Activated CD4-positive, alpha-beta T cell treated with anti-CD3 and anti-CD28 coated beads, Interleukin-2, Interleukin-6, amounts not matched to agents 100 ng/mL and 50 ng/mL, durations not matched to agents 16 hours and 8 hours (primary cell): ENCODE measurements at regions not wholly inside any gene's neighbourhood (a gene's known extent, or its start where the extent isn't known, plus 50 kb on each side); places are given as distances from the start of the nearest gene placed in this dataset.

Experiments
- DNase-seq: peaks from one replicate; pipeline ENCODE4 v3.0.0-alpha.2; 2020

DNA sequence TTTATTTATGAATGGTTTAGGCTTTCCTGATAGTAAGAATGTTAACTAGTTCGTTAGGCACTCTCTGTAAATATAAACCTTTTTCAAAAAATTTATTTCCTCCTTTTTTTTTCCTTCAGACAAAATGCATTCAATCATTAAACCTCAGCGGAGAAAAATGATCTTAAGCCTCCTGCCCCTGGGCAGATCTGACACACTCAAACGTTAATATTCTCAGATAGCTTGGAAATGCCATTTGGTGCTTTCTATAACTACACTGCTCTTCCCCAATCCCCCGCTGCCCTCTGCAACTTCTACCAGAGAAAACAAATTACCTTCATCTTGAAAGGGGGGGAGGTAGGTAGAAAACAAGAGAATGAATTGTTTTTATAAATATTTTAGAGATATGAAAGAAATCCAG is 521.2 kb downstream of the MED13L start:
- DNase-seq, result no peak

DNA sequence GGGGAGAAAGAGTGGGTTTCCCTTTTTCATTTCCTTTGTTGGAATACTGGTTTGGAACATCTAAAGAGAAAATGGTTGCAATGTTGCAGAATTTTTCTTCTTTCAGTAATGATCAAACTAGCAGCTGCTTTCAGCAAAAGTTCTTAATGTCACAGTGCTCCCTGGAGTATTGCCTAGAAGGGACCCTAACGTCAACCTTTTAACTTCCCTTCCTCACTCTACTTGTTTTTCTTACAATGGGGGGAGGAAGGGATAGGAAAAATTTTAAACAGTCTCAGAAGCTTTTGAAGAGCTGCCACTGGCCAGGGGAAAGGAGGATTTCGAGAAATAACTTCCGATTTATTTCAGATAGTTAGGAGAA is 521.8 kb downstream of the MED13L start:
- DNase-seq, result no peak

DNA sequence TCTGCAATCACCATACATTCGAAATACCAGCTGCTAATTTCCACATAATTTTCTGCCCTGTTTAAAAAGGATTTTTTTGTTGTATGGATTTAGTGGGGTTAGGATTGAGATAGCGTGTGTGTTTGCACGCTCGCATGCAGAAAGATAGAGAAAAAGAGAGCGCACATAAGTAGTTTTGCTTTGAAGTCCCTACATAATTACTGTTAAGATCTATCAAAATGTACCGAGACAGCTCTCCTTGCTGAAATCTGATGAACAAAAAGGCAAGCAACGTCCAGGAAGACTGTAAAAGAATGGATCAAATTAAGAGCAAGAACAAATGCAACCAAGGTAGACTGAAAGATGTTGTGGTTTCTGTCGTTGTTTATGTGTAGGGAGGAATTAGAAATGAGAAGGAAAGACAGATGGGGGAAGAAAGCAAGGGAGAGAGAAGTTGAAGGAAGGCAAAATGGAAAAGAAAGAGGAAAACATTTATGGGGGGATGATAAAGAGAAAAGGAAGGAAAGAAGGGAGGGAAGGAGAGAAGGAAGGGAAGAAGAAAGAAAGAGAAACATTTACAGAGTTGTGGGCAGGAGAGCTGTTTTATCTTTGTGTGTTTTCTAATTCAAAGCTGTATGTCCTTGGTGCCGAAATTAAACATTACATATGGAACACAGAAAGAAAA is 522.3 kb downstream of the MED13L start:
- DNase-seq, result no peak

DNA sequence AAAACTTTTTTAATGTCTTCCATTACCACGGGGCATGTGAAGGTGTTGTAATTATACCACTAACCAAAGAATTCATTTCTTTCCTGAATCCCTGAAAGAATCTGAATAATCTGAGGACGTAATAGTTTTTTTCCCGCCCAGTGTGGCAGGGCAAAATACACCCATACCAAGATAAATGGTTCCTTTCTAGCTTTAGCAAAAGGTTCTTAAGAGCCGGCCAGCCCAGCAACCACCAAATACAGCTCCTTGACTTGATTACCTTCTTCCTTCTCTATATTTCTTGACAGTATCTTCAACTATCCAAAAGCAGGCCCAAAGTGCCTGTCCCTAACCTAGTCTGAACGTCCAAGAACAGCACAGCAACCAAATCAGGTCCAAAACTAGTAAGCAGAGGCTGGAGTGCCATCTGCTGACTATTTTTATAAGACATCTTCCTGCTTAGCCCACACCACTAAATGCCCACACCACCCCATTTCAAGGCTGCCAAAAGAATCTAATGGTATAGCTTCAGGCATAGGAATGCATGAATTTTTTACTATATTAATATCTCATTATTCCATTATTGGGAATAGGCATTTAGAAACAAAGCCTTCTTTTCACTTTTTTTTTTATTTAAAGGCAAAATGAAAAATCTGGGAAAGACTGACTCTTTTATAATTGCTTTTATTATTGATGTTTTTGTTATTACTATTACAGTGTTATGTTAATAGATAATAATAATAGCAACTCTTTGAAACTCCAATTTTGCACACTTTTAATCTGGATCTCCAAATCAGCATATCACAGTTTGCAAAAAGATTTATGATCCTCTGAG is 524.4 kb downstream of the MED13L start:
- DNase-seq, result peak; percentile 33

DNA sequence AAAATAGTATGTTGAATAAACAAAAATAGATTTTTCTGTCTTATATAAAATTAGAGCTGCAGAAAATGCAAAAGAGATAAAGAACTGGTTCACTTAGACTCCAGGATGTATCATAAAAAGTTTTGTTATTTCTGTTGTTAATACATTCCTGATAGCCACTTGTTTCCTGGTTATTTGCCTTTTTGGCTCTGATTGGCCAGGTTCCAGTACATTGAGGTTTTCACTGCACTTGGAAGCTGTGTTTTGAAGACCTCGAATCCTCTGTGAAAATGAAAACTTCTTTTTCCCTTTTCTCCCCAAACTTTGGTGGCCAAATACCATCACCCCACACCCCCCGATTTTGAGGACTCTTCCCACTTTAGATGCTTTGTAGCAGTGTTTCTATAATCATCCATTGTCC is 525.3 kb downstream of the MED13L start:
- no peak for DNase-seq

DNA sequence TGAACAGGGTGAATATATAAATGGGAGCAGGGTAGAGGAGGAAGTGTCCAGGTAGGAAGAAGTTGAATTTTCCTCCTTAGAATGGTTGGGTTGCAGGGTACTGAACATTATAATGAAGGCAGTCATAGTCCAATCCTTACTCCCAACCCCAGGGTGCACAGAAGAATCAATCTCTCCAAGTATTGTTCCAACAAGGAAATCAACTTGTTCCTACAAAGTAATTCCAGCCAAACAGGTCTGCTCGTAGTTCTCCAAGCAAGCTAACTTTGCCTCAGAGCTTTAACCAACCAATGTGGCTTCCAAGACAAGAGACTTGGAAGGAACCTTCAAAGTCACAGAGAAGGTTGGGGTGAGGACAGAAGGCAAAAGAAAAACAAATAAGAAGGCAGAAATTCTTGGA is 527.2 kb downstream of the MED13L start:
- no peak for DNase-seq

DNA sequence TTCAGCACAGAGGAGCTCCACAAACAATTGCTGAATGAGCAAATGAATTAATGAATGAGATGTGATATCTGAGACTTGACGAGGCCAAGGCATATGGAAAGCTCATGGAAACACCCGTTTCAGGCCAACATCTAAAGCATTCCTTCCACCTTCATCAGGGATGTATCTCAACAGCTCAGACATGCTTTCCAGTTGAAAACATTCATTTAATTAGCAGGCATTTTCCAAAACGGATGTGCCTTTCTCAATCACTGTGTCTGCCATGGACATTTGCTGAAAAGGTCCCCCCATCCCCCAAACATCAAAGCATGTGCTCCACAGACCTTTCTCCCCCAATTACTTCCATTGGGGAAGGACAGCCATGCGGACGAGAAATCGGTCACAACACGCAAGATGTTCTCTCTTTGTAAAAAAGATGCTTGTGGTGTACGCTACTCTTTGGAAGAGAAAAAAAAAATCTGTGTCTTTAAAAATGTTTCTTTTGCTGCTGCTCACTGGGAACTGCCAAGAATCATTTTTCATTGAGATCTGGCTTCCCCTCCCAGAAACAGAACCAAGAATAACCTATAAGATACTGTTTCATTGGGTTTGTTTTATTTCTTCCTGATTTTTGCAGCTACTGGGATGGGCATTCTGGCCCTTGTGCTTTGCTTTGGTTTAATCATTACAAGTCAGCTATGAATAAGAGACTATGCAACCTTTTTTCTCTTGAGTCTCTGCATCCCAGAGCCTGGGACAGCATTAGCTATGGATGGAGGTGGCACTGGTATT is 528.2 kb downstream of the MED13L start:
- DNase-seq, result no peak

DNA sequence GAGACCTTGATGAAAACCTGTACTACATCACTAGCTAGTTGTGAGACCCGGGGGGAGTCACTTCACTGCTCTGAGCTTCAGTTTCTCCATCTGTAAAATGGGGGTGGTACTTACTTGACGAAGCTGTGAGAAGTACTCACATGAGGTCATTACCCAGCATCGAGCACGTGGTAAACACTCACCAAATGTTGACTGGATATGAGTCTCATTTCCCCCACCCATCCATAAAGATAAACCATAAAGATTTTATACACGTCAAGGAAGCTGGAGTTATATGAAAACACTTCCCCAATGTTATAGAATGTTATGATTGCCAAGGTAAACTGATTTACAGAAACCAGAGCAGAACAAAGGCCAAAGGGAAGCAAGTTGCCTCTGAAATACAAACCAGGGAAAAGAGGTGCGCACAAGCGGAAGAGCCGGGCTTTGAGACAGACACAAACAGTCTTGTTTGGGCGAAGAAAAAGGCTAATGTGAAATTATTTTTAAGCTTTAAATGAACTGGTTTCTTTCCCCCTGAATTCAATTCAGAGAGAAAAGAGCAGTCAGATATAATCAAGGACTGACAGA is 536.8 kb downstream of the MED13L start:
- no peak for DNase-seq

DNA sequence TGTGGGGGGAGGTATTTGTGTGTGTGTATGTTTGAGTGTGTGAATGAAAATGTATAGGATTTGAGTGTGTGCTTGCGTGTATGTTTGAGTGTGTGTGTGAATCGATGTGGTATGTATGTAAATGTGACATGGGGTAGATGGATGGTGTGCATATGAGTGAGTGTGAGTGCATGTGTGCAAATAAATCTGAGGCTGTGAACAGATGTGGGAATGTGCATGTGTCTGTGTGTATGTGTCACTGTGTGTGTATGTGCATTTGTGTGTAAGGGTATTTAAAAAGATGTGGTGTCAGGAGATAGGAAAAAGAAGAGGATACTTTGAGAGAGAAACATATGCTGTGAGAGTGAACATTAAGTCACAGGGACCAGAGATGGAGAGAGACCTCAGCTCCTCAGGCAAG is 539.6 kb downstream of the MED13L start:
- DNase-seq, result no peak

DNA sequence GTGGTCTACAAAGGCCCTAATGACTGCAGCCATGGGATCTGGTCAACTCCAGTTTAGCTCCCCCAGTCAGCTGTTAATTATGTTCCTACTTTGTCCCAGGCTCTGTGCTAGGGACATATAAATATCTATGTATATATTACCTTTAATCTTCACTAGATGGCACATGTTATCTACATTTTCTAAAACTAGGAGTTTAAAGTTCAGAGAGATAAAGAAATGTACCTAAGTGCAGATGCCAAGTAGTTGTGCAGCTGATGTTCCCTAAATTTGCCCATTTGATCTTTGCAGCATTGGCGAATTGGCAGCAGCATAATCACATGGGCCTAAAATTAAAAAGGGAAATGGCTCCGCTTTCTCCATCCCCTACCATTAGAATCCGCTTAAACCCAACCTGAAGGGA is 541.1 kb downstream of the MED13L start:
- DNase-seq, result no peak

DNA sequence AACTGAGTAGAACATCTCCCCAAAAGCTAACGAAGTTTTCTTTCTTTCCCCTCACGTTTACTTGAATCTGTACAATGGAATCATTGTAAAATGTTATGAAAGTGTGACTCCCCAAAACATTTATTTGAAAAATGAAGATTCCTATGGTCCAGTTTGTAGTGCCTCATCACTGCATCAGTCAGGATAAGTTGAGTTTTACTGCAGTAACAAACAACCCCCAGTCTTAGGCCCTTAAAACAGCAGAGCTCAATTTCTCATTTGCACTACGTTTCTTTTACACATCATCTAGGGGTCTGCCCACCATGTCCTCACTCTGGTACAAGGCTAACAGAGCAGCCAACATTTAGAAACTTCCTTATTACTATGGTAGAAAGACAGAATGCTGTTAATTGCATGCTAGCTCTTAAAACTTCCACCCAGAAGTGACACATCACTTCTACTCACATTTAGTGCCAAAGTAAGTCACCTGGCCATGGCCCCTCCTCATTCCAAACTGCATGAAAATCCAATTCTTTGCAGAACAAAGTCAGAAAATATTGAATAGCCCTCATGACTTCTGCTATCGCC is 546.4 kb downstream of the MED13L start:
- DNase-seq, result no peak

DNA sequence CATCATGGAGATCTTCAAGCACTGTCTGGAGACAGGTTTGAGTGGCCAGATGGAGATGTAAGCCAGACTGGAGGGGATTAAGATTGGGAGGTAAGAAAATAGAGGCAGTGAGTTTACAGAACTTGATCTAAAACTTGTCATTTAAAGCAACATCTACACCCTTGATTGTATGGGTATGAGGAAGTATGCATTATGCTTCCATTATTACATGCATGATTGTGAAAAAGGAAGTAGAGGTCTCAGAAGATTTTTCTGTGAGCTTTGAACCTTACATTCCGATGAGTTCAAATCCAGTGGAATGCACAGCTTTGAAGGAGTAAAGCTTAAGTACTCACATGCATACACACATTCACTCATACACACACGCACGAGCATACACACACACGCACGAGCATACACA is 550.8 kb downstream of the MED13L start:
- DNase-seq, result no peak

DNA sequence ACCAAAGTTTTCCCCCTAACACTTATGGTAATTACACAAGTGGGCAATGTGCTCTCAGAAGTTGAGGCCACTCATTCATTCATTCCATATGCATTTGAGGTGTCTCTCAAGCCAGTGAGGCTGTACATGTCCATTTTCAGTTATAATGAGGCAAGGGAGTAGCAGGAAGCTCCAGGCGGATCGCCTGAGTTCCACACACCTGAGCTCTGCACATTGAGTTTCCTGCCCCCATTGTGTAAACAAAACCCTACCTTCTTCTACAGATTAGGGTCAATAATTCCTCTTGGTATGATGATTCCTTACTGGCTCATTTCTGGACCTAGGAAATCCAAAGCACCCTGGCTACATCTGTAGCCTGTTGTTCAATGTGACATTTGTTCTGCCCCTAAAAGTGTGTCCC is 555.3 kb downstream of the MED13L start:
- no peak for DNase-seq

DNA sequence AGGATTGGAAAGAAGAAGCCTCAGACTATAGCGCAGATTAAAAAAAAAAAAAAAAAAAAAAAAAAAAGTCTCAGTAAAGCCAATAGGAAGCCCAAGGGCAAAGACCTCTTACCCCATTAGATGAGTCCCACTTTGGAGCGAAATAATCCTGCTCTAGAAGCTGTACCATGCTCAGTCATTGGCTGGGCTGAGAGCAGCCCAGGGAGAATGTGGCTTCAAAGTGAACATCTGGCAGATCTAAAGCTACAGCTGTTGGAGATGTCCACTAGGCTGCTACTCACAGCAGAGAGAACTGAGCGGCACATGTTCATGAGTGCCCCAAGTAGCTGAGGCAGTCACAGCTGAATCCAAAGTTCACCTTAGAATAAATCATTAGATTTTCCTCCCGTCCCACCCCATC is 560.9 kb downstream of the MED13L start:
- no peak for DNase-seq

DNA sequence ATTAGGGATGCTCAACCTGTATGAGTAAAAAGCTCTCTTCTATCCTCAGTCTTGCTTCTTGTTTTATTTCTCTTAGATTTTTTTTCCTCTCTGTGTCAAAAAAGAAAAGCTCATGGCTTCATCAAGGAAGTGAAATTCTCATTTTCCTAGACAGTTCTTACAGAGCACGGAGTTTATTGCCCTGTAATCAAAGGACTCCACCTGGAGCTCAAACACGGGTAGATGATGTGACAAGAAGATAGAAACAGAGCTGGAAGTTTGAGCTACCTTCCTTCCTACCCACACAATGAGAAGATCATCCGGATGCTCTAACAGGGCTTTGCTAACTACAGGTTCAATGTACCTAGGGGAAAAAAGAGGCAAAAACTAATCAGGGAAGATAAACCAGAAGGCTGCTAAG is 564.8 kb downstream of the MED13L start:
- DNase-seq, result no peak

DNA sequence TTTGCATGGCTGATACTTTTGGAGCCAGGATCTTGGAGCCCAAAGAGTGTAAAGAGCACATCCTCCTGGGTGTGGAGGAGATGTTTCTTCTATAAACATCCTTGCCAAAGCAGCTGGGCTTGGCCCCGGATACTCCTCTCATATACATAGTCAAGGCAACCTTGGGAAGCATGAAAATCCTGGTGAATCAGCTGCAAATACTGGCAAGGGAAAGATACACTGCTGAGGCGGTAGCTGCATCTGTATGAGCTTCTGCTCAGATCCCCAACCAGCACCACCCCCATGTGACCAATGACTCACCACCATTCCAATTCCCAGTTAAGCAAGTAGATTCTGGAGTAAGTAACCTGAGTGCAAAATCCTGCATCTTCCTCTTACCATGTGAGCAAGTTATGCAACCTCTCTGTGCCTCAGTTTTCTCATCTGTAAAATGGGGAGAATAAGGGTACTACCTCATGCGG is 567.4 kb downstream of the MED13L start:
- no peak for DNase-seq

DNA sequence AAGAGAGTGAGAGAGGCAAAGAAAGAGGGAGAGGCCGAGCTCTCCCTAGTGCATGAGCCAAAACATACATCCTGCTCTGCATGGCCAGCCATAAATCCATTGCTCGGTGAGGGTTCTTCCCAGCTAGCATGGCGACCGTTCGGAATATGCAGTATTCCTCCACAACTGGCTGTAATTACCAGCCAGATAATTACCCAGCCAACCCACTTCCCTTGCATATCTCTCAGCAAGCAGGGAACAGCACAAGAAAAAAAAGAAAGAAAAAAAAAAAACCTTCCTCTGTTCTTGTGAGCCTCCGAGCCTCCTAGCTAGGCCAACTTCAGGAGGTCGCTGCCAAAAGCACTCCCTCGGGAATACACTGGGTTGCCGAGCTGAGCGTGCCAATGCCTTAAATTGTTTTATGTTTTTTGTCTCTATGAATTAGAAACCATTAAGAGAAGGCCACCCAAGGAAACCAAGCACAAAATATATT is 567.9 kb downstream of the MED13L start:
- DNase-seq, result no peak

DNA sequence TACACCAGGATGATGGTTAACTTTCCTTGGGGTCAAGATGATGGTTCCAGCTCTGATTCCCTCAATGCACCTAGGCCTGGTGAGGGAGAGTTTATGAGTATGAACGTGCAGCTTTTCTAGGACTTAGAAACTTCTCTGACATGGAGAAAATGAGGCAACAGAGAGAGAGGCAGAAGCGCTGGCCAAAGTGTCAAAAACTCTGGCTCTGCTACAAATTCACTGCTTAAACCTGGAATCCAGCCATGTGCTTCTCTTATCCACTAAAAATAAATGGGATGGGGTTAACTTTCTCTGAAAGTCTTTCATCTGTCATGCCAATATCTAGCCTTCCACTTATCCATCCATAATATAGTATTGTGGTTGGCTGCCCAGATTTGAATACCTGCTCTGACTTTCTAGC is 568.7 kb downstream of the MED13L start:
- no peak for DNase-seq

DNA sequence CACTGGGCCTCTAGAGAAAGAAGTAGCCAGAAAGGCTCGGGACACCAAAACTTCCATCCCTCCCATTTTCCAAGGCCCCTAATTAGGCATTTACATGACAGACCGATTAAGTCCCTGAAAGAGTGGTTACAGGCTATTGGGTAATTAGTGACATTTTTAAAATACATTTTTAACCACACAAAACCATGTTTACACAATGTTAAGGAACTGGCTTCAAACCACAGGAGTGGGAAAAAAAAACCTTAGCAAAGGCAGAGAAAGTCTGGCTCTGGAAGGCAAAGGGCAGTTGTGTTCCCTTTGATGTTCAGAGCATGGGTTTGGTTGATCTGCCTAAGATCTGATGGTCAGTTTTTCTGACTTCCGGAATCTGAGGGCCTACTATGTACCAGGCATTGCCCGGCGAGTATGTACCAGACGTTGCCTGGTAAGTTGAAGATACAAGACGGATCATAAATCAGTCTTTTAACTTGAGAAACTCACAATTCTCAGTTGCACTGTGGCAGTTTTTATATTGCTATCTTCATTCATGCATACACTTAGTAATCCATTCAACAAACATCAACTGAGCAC is 576.5 kb downstream of the MED13L start:
- no peak for DNase-seq

DNA sequence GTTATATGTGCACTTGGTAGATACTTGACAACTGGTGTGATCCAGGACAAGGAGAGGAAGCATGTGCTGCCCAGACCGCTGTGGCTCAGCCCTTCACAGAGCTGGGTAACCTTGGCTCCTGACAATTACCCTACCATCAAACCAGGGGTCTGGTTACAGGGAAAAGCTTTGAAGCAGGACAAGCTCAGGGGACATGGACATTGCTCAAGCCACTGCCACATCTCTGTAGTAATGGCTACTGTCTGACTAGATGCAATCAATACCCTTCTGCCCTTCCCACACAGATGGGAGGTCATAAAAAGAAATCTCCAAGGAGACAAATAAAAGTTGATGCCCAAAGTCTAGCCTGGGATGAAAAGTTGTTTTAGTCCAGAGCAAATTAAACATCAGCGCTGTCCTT is 577.4 kb downstream of the MED13L start:
- no peak for DNase-seq

DNA sequence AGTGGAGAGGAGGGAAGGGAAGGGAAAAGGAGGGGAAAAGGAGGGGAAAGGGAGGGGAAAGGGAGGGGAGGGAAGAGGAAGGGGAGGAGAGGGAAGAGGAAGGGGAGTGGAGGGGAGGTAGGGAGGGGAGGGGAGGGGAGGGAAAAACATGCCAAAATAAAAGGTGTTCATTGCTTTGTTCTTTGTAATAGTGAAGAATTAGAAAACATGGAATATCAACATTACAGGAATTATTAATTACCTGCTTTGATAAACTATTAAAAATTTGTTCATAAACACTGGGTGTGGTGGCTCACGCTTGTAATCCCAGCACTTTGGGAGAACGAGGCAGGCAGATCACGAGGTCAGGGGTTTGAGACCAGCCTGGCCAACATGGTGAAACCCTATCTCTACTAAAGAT is 579.2 kb downstream of the MED13L start:
- DNase-seq, result no peak

DNA sequence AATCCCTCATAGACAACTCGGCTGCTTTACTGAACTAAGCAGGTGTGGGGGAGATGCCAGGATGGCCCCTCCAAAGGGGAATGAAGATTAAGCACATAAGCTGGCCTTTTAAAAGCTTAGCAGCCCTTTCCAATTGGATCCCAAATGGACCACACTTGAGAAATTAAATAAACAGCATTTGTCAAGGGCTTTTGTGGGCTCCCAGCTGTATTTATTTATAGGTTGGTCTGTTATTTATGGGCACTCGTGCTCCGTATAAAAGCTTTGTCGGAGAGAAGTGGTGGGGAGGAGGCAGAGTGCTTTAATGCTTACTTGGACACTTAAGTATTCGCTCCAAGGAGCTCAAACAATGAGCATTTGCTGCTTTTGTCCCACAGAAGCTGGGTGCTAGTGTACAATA is 580.2 kb downstream of the MED13L start:
- no peak for DNase-seq

DNA sequence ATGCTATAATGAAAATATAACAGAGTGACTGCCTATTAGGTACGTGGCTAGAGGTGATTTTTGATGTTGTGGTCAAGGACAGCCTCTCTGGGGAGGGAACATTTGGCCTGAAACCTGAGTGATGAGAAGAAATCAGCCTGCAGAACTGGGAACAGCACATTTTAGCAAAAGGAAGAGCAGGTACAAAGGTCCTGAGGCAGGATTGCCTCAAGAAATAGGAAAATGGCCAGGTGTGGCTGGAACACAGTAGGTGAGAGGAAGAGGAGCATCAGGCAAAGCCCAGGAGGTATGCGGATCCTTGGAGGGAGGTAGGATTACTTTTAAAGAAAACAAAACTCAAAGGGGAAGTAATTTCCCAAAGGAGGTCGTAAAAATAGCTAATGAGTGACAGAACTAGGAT is 582.9 kb downstream of the MED13L start:
- no peak for DNase-seq
